ENCODE measurements at regions not wholly inside any gene's neighbourhood (a gene's known extent, or its start where the extent isn't known, plus 50 kb on each side); places are given as distances from the start of the nearest gene placed in this dataset.

- no peak for DNase-seq
Observed at GRCh38 chr1:30280572-30280971, 442.8 kb downstream of the MATN1 start.

DNA sequence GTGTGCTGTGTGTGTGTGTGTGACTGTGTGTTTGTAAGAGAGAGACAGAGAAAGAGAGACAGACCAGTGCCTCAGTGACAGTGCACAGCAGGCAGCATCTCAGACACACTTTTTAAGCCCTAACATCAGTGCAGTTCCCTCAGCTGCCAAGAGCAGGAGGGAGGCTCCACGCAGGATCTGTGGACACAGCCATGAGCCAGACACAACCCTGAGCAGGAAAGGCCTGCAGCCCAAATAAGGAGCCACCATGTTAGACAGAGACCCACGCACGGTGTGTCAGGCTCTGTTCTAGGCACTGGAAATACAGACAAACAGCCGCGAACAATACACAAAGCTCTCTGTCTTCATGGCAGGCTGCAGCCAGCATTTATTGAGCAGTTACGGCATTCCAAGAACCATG lies 445.5 kb downstream of the MATN1 start:
- DNase-seq: no peak

DNA sequence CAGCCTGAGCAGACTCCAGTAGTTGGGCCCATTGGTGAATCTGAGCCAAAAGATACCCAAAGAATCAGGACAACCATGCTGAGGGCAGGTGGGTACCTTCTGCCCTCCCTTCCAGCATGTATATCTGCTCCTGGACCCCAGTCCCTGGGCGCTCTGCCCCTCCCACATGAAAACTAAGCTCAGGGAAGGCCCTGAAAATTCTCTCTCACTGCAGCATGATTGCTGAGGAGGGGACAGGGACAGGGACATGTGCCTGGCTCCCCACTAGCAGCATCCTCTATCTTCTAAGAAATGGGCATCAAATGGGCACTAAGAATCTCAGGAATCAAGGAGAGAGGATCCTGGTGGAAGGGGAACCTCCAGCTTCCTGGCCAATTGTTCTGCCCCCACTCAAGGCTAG lies 446.0 kb downstream of the MATN1 start:
- DNase-seq: no peak

- DNase-seq: no peak
Observed at GRCh38 chr1:30275926-30276764, 447.2 kb downstream of the MATN1 start.

DNA sequence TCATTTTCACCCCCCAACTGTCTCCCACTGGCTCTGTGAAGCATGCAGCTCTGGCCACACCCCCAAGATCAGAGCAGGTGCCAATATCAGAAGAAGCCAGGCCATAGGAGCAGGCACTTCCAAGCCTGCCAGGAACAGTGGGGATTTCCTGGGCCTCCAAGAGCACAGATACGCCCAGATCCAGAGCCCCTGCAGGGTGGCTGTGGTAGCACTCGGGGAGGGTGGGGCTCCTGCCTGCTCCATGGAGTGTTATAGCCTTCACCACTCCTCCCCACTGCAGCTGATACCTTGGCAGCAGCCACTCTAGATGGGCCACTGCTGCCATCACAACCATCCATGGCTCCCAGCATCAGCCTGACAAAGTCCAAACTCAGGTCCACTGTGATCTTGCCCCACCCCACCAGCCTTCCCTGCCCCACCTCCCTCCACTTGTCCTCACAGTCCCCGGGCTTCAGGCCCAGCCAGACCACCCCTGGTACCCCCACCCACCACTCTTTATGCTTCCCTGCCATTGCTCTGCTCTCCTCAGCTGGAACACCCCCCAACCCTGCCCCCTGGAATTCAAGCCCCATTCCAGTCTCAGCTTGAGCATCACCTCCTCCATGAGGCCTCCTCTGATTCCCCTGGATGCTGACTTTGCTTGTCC lies 448.3 kb downstream of the MATN1 start:
- DNase-seq: no peak

DNA sequence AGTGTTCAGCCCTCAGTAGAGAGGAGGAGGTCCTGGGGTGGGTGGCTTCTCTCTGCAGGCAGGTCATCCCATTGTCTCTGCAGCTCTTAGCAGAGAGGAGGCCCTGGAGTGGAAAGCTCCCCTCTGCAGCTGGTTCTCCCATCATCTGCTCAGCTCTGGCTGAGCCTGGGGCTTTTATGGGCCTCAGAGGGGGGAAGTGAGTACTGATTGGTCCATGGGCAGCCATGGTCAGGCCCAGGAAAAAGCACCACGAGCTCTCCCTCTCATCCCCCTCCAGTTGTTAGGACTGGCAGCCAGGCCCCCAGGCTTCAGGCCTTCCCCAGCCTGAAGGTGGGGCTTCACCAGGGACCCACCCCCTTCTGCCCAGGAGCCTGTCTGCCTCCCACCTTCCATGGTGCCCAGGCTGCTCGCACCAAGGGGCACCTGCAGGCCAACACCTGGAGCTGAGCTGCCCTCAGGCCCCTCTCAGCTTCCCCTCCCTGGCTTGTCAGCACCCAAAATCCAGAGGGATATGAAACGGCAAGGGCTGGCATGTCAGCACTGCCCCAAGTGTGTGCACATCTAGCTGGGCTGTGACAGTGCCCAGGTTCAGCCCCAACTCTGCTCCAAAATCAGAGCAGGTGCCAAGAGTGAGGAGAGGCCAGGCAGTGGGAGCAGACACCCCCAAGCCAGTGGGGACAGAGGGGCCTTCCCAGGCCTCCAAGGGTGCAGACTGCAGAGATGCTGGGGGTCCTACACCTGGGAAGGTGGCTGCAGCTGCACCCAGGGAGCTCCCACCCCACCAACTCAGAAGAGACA lies 449.0 kb downstream of the MATN1 start:
- no peak for DNase-seq

DNA sequence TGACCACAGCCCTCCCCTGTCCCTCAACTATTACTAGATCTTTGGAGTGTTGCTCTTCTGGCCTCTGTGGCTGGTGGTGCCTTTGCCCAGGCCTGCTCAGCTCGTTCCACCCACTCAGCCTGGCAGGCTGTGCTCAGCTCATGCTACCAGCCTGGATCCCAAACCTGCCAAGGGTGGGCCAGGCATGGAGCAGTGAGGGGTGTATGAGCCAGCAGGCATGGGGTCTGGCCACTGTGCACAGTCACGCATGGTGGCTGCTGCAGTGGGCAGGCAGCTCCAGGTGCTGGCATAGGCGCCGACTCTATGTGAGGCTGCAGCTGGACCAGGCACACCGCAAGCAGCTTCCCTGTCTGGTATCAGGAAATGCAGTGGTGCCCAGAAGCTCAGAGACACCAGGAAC lies 449.9 kb downstream of the MATN1 start:
- DNase-seq: no peak

DNA sequence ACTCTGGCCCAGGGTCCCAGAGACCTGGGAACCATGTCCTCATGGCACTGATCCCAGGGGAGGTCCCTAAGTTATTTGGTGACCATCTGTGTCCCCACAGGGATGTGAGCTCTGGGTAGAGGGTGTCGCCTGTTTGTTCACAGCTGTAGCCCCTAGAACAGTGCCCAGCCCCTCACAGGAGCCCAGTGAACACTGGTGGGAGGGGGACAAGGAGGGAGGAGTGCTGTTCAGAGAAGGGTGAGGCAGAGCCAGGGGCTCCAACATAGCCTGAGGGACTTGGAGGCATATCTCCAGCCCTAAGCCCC lies 450.4 kb downstream of the MATN1 start:
- no peak for DNase-seq

DNA sequence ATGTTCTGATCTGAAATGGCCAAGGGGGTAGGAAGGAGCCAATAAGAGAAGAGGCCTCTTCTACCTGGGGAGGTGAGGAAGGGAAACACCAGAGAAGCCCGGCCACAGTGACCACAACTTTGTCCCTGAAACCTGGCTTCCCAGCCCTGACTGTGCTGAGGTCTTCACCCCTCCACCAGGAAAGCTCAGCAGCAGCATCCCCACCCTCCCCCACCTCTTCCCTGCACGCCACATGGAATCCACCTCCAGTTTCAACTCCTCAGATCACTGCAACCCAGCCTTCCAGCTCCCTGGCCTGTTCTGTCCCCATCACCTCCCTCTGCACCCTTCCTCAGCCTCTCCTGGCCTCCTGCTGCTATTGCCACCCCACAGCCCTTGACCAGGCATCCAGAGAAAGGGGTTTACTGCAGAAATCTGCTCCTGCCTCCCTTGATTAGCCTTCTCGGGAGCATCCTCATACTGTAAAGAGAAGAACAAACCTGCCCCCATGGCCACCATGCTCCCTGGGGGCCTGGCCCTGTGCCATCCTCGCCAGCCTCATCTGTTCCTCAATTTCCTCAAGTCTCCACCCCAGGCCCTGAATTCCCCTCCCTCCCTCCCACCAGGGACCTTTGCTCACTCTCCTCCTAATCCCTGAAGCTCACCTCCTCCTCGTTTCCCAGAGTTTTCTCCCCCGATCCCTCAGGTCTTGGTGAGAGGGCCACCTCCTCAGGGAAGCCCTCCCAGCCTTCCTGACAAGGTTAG lies 450.9 kb downstream of the MATN1 start:
- no peak for DNase-seq

- no peak for DNase-seq
Observed at GRCh38 chr1:30271401-30272276, 451.7 kb downstream of the MATN1 start.

DNA sequence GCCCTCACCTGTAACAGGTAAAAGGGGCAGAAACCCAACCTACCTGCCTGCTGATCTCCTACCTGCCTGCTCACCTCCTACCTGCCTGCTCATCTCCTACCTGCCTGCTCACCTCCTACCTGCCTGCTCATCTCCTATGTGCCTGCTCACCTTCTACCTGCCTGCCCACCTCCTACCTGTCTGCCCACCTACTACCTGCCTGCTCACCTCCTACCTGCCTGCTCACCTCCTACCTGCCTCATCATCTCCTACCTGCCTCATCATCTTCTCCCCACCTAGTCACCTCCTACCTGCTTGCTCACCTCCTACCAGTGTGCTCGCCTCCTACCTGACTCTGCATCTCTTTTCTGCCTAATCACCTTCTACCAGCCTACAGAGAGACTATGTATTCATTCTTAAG lies 452.9 kb downstream of the MATN1 start:
- DNase-seq: no peak

- no peak for DNase-seq
Observed at GRCh38 chr1:30268923-30269666, 454.3 kb downstream of the MATN1 start.

GRCh38 chr1:30267856-30268255 lies 455.5 kb downstream of the MATN1 start:
- DNase-seq: no peak

GRCh38 chr1:30267046-30267445 lies 456.3 kb downstream of the MATN1 start:
- DNase-seq: no peak

DNA sequence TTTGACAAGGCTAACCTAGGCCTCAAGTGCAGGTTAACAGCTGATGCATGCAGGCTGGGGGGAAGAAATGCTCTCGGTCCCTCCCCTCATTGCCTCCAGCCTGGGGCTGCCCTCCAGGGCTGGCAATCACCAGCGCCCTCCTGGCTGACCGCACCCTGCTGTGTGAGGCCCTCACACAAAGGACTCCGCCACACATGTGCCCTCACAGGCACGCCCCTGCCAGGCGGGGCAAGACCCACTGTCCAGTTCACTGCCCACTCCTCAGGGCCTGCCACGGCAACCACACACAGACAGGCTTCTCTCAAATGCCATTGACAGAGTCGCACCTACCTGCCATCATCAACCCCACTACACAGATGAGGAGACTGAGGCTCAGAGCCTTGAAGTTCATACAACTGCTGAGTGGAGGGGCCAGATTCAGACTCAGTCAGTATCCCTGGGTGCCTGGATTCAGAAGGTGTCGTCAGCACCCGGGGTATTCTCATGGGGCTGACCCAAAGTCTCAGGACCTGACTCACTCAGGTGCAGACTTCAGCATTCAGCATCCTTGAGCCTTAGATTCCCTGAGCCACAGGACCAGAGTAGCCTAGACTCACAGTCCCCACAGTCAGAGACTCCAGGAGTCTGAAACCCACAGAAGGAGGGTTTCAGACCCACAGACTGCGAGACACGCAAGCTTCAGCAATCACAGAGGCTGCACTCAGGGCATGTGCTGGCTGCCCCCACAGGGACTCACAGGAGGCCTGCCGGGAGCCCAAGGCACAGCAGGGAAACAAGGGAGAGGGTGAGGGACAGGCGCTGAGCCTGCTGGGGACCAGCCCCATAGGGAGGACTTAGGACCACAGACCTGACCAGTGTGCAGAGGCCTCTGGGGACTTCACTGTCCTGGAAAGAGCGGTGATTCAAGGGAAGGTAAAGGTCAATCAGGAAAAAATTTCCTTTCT lies 458.0 kb downstream of the MATN1 start:
- no peak for DNase-seq

GRCh38 chr1:30264672-30265025 lies 458.7 kb downstream of the MATN1 start:
- DNase-seq: no peak

DNA sequence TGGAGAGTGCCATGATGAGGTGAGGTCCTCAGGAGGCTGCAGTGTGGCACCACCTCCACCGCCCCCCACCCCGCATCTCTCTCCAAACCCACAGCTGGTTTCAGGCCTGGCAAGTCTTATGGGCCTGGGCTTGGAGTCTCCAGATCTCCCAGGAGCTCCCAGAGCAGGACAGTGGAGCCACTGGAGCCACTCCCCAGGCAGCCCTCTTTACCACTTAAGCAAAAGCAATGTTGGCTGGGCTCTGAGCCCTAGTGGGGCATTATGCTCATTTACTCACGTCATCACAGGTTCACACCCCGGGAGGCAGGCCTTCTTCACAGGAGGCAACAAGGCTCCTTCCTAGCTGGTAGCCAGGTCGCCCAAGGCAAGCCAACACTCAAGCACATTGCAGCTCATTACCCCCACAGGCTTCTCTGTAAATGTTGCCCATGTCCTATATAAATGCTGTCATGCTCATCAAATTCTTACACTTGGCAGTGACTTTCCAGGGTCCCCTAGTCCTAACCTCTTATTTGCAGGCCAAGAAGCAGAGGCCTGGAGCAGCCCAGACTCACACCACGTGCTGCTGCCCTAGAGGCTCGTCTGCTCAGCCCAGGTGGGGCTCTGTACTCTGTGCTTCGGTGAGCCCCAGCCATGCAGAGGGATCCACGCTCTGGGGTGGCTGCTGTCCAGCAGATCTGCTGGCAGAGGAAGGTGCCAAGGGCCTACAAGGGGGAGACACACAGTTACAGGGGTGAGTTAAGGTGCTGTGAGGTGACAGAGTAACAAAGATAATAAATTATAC lies 459.3 kb downstream of the MATN1 start:
- DNase-seq: no peak

GRCh38 chr1:30263405-30263804 lies 460.0 kb downstream of the MATN1 start:
- DNase-seq: no peak

GRCh38 chr1:30262158-30262557 lies 461.2 kb downstream of the MATN1 start:
- no peak for DNase-seq

DNA sequence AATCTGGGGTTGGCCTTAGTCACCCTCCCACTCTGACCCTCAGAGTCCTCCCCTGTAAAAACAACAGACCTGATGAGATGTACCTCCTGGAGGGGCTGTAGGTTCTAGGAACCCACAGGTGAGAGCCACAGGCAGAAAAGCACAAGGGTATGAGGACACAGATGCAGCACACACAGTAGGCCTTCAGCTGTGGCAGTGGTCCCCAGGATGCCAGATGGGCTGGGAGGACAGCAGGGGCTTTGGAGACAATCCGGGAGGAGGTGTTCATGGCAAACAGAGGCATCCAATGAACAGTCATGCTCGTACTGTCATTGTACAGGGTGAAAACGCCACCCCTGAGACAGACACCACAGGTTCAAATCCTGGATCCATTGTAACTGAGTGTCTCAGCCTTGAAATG lies 463.1 kb downstream of the MATN1 start:
- DNase-seq: no peak
